ENCODE measurements at regions not wholly inside any gene's neighbourhood (a gene's known extent, or its start where the extent isn't known, plus 50 kb on each side); places are given as distances from the start of the nearest gene placed in this dataset.

- no peaks in the 10 kb centered on the region for H3K36me3 ChIP-seq (ENCODE audit: insufficient read depth, low read length)
- no peak for TF ChIP-seq EZH2phosphoT487 (IDR thresholded peaks at IDR 0.05; ENCODE audit: borderline replicate concordance, low read depth, low read length)
- TF ChIP-seq CTCF (conservative IDR thresholded peaks at IDR 0.05; ENCODE audit: low read length) = no peak
- no TSS peak for BruUV-seq (replicated peaks)
- H2AFZ ChIP-seq (ENCODE audit: low read length) = no peak overlapping the region
- H3K9me3 ChIP-seq (ENCODE audit: low read length) = no peaks in the 10 kb centered on the region
- DNase-seq (ENCODE audit: low spot score) = no peak
- ChIA-PET CTCF (ENCODE audit: unreplicated experiment) (interaction anchor here (0.6 kb wide), 1 partner anchor 32 kb away, joined by 3 read pairs; no protein-coding TSS in a partner anchor), POLR2A (interaction anchor here (0.5 kb wide), 1 partner anchor 38 kb away, joined by 3 read pairs; no protein-coding TSS in a partner anchor)
- no peak overlapping the region for H3K27ac ChIP-seq (ENCODE audit: low read depth, low read length, poor library complexity, severe bottlenecking)
- peaks cover 3% of the 10 kb centered on the region; the same call in 1 of the 2 replicates for H3K9me2 ChIP-seq (ENCODE audit: insufficient read depth, low read length)
- no peaks in the 10 kb centered on the region for H3K4me1 ChIP-seq (ENCODE audit: insufficient read depth, low read length, poor library complexity, severe bottlenecking)
- no peak overlapping the region for H3K4me3 ChIP-seq (ENCODE audit: low read depth, low read length, poor library complexity, severe bottlenecking)
- intact Hi-C loops (cut with micrococcal nuclease; ENCODE audit: unreplicated experiment) = no loop called here
- H4K20me1 ChIP-seq (ENCODE audit: insufficient read depth, low read length) = no peaks in the 10 kb centered on the region
- H3K79me2 ChIP-seq (ENCODE audit: insufficient read depth, low read depth, low read length) = no peaks in the 10 kb centered on the region
- H3K4me2 ChIP-seq (ENCODE audit: low read length) = no peak overlapping the region
These were observed 91.3 kb upstream of the SMIM30 start for GRCh38 chr7:113209449-113210203.

- CTCF ChIA-PET (ENCODE audit: unreplicated experiment) = no interaction called here
- H3K9me3 ChIP-seq (ENCODE audit: low read length) = no peaks in the 10 kb centered on the region
- TF ChIP-seq EZH2phosphoT487 (IDR thresholded peaks at IDR 0.05; ENCODE audit: borderline replicate concordance, low read depth, low read length) (no peak), CTCF (conservative IDR thresholded peaks at IDR 0.05; ENCODE audit: low read length) (no peak)
- intact Hi-C loops (cut with micrococcal nuclease; ENCODE audit: unreplicated experiment) = no loop called here
- H3K9me2 ChIP-seq (ENCODE audit: insufficient read depth, low read length) = peaks cover 3% of the 10 kb centered on the region; the same call in 1 of the 2 replicates
- no peaks in the 10 kb centered on the region for H4K20me1 ChIP-seq (ENCODE audit: insufficient read depth, low read length)
- no peaks in the 10 kb centered on the region for H3K79me2 ChIP-seq (ENCODE audit: insufficient read depth, low read depth, low read length)
- no peak overlapping the region for H3K4me3 ChIP-seq (ENCODE audit: low read depth, low read length, poor library complexity, severe bottlenecking)
- H3K36me3 ChIP-seq (ENCODE audit: insufficient read depth, low read length) = no peaks in the 10 kb centered on the region
- H3K4me2 ChIP-seq (ENCODE audit: low read length) = no peak overlapping the region
- POLR2A ChIA-PET = no interaction called here
- BruUV-seq (replicated peaks) = no TSS peak
- DNase-seq (ENCODE audit: low spot score) = no peak
- H3K27ac ChIP-seq (ENCODE audit: low read depth, low read length, poor library complexity, severe bottlenecking) = no peak overlapping the region
- no peak overlapping the region for H2AFZ ChIP-seq (ENCODE audit: low read length)
- H3K4me1 ChIP-seq (ENCODE audit: insufficient read depth, low read length, poor library complexity, severe bottlenecking) = no peaks in the 10 kb centered on the region
These were observed 89.6 kb upstream of the SMIM30 start for GRCh38 chr7:113207931-113208330.

- H2AFZ ChIP-seq (ENCODE audit: low read length) = no peak overlapping the region
- no peaks in the 10 kb centered on the region for H4K20me1 ChIP-seq (ENCODE audit: insufficient read depth, low read length)
- ChIA-PET CTCF (ENCODE audit: unreplicated experiment) (no interaction called here), POLR2A (no interaction called here)
- H3K36me3 ChIP-seq (ENCODE audit: insufficient read depth, low read length) = no peaks in the 10 kb centered on the region
- H3K9me3 ChIP-seq (ENCODE audit: low read length) = no peaks in the 10 kb centered on the region
- no peak overlapping the region for H3K27ac ChIP-seq (ENCODE audit: low read depth, low read length, poor library complexity, severe bottlenecking)
- DNase-seq (ENCODE audit: low spot score) = no peak
- H3K4me3 ChIP-seq (ENCODE audit: low read depth, low read length, poor library complexity, severe bottlenecking) = no peak overlapping the region
- no peaks in the 10 kb centered on the region for H3K79me2 ChIP-seq (ENCODE audit: insufficient read depth, low read depth, low read length)
- BruUV-seq (replicated peaks) = no TSS peak
- intact Hi-C loops (cut with micrococcal nuclease; ENCODE audit: unreplicated experiment) = no loop called here
- H3K4me2 ChIP-seq (ENCODE audit: low read length) = no peak overlapping the region
- TF ChIP-seq CTCF (conservative IDR thresholded peaks at IDR 0.05; ENCODE audit: low read length) (no peak), EZH2phosphoT487 (IDR thresholded peaks at IDR 0.05; ENCODE audit: borderline replicate concordance, low read depth, low read length) (no peak)
- no peaks in the 10 kb centered on the region for H3K4me1 ChIP-seq (ENCODE audit: insufficient read depth, low read length, poor library complexity, severe bottlenecking)
- H3K9me2 ChIP-seq (ENCODE audit: insufficient read depth, low read length) = peaks cover 3% of the 10 kb centered on the region; the same call in 1 of the 2 replicates
These were observed 89.1 kb upstream of the SMIM30 start for GRCh38 chr7:113207441-113207840.

All from OCI-LY7 (cell line).